ENCODE measurements at regions not wholly inside any gene's neighbourhood (a gene's known extent, or its start where the extent isn't known, plus 50 kb on each side); places are given as distances from the start of the nearest gene placed in this dataset.

GRCh38 chr18:78883501-78883900, 96.1 kb upstream of the SALL3 start:
- DNase-seq = no peak

DNA sequence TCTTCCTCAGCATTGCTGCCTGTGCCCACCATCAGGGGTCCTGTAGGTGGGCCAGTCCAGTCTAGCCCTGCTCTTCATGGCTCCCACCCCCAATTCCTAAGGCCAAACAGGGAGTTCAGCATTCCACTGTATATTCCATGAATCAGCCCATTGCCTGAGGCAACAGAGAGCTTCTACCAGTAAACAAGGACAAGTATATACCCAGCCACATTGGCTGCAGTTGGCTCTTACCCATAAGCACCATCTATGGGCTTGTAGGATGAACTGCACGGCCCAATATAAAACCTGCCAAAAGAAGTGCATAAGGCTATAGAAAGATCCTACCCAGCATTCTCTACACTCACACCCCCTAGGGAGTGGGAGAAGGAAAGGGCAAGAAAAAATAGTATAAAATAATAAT, 95.1 kb upstream of the SALL3 start:
- DNase-seq = no peak

GRCh38 chr18:78889250-78889649, 90.4 kb upstream of the SALL3 start:
- no peak for DNase-seq

DNA sequence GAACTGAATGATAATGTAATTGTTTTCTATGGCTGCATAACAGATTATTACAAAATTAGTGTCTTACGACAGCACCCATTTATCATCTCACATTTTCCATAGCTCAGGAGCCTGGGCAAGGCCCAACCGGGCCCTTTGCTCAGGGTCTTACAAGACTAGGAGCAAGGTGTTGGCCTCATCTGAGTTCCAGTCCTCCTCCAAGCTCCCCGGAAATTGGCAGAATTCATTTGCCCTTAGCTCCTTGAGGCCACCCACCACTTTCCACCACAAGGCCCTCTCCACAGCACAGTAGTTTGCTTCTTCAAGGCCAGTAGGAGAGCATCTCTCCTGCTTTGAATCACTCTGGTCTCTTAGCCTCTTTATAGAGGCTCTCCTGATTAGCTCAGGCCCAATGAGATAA, 89.2 kb upstream of the SALL3 start:
- DNase-seq = no peak

- no peak for DNase-seq
These were observed 88.3 kb upstream of the SALL3 start for GRCh38 chr18:78891185-78891762.

- no peak for DNase-seq
These were observed 87.4 kb upstream of the SALL3 start for GRCh38 chr18:78892177-78892576.

- DNase-seq = no peak
These were observed 86.9 kb upstream of the SALL3 start for GRCh38 chr18:78892721-78893120.

DNA sequence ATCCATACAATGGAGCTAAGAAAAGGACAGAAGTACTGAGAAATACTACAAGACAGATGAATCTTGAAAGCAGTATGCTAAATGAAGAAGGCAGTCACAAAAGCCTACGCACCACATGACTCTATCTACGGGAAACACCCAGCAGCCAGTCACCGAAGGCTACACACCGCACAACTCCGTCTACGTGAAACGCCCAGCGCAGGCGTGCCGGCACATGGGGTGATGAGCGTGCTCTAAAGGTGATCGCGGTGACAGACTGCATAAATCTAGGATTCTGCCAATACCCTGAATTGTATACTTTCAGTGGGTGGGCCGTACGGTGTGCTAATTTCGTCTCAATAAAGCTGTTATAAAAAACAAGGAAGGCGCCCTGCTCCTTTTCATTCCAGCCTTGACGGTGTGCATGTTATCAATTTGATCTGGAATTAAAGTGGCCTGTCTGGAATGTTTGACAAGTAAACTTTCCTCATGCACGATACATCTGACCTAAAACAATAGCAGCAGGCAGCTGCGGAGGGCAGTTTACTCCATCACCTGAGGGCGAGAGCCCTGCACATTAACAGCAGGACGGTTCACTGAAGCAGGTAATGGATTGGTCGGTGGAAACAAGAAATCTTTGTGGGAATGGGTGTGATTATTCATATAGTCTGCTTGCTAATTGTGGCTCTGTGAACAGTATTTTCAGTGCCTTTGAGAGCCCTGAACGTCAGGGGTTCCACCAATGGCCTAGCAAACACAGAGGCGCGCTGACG, 86.2 kb upstream of the SALL3 start:
- no peak for DNase-seq

DNA sequence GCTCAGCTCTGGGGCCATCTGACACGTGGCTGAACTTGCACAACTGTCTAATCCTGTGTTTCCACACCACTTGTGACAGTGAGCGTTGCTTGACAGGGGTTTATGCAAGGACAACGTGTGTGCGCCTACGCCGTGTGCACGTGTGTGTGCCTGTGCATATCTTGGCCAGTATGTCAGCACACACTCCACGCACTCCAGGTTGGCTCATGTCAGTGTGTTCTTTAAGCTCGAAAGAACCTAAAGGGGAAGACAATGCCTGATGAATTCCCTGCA, 85.6 kb upstream of the SALL3 start:
- DNase-seq = no peak

GRCh38 chr18:78895207-78896001, 84.2 kb upstream of the SALL3 start:
- DNase-seq = no peak

- no peak for DNase-seq
These were observed 83.3 kb upstream of the SALL3 start for GRCh38 chr18:78896111-78896905.

DNA sequence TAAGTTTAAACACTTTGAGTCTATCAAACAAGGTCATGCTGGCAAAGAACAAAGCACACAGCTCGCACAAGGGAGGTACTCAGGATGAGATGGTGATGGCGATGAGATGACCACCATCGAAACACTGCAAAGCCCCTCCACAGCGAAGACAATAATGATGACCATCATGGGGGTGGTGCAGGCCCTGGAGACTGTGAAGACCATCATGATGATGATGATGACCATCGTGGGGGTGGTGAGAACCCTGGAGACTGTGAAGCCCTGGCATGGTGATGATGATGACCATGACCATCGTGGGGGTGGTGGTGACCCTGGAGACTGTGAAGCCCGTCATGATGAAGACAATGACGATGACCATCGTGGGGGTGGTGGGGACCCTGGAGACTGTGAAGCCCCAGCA, 81.6 kb upstream of the SALL3 start:
- no peak for DNase-seq

- no peak for DNase-seq
These were observed 81.0 kb upstream of the SALL3 start for GRCh38 chr18:78898635-78899034.

GRCh38 chr18:78899241-78899640, 80.4 kb upstream of the SALL3 start:
- no peak for DNase-seq

- DNase-seq = no peak
These were observed 78.4 kb upstream of the SALL3 start for GRCh38 chr18:78900938-78901909.

DNA sequence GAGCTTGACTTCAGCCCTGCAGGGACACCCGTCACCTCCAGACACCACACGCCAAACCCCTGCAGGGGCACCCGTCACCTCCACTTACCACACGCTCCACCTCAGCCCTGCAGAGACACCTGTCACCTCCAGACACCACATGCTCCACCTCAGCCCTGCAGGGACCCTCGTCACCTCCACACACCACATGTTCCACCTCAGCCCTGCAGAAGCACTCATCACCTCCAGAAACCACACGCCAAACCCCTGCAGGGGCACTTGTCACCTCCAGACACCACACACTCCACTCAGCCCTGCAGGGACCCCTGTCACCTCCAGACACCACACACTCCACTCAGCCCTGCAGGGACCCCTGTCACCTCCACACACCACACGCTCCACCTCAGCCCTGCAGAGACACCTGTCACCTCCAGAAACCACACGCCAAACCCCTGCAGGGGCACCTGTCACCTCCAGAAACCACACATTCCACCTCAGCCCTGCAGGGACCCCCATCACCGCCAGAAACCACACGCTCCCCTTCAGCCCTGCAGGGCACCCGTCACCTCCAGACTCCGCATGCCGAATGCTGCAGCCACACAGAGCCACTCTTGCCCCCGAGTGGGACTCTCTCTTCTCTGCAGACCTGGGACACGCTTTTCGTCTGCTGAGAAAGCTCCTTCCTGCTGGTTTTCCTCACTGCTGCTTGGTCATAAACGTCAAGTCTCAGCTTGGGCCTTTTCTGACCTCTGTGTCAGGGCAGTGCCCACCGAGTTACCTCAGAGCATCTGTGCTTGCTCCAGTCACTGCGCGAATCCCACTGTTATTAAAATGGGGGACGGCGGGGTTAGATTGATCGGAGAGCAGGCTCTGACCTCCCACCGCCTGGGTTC, 77.5 kb upstream of the SALL3 start:
- no peak for DNase-seq

DNA sequence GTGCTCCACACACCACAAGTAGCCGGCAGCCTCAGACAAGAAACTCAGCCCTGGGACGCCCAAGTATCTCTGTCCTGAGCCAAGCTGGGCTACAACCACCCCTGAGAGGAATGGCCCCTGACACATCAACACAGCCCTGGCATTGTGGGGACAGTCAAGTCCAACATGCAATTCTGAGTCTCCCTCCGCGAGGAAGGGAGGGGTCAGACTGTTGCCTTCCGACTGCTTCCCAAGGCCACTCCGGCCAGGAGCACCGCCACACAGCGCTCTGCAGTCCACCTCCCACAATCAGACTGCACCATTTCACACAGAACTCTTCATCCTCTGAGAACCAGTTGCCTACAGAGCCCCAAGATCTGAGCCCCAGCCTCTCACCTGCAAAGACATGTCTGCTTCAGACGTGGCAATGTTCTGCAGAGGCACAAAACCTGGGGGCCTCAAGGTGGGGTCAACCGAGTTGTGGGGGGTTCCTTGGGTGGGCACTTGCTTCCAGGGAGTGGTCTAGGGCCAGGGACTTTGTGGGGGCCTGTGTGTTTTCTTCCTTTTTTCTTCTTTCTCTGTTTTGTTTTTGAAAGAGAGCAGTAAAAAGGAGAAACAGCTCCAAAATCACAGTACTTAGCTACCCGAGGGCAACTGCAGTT, 76.7 kb upstream of the SALL3 start:
- DNase-seq = no peak

DNA sequence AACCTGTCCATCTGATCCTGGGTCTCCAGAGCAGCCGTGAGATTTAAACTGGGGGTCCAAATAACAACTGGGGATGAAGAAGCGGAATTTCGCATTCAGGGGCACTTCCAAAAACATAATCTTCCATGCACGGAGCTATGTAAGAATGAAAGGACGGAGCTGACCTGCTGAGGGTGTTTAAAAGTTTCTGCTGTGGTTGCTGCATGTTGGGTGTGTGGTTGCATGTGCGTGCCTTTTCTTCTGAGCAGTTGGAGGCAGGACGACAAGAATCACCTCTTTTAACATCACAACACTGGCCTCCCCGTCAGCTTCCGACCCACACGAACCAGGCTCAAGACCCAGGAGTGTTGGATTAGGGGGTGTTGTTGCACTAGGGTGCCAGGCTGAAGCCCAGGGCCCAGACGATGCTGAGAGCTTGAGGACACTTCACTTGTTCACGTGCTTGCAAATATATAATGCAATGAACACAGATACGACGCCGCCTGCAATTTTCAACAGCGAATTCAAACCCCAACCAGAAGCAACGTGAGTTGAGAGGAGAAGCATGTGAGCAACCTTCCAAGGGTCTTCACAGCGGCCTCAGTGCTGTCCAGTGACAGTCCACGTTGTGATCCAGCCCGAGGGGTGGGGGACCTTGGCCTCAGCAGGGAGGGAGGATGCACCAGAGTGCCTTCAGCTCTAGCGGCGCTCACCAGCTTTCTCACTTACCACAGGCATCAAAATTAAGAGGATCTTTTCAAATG, 76.0 kb upstream of the SALL3 start:
- no peak for DNase-seq

- DNase-seq = no peak
These were observed 75.5 kb upstream of the SALL3 start for GRCh38 chr18:78904179-78904531.

DNA sequence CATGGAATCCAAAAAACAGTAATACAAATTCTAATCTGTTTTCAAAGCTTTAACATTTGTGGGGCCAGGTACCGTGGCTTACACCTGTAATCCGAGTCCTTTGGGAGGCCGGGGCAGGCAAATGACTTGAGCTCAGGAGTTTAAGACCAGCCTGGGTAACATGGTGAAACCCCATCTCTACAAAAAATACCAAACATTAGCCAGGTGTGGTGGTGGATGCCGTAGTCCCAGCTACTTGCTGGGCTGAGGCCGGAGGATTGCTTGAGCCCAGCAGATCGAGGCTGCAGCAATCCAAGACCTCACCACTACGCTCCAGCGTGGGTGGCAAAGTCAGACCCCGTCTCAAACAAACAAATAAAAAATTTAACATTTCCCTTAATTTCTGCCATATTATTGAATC, 74.3 kb upstream of the SALL3 start:
- DNase-seq = no peak
